Esophagus squamous epithelium (tissue), 5 donors: ENCODE measurements at regions not wholly inside any gene's neighbourhood (a gene's known extent, or its start where the extent isn't known, plus 50 kb on each side); places are given as distances from the start of the nearest gene placed in this dataset.

Source experiments
- DNase-seq: peaks from one replicate; lab custom pipeline; 2025; lab: John Stamatoyannopoulos, UW
- H3K27ac ChIP-seq, 4 donors: fragments of 200-600 bp; sonication (generic); one replicate each; pipeline ENCODE4 v1.5.1; 2016 to 2019; ENCODE audit warnings: mild to moderate bottlenecking in 1 of 4
- H3K27me3 ChIP-seq, 4 donors: fragments of 200-600 bp; sonication (generic); 1 replicate in 3 of 4; 2 replicates in 1 of 4; pipeline versions ENCODE4 v1.5.1 to v1.6.0; 2017 to 2021; ENCODE audit warnings: antibody characterized with exemption in 1 of 4
- H3K36me3 ChIP-seq, 3 donors: fragments of 200-600 bp; sonication (generic); one replicate each; pipeline ENCODE4 v1.5.1; 2016 to 2019
- H3K4me1 ChIP-seq, 3 donors: fragments of 200-600 bp; sonication (generic); one replicate each; pipeline ENCODE4 v1.5.1; 2017 to 2019
- H3K4me3 ChIP-seq, 4 donors: fragments of 200-600 bp; sonication (generic); 1 replicate in 3 of 4; 2 replicates in 1 of 4; pipeline ENCODE4 v1.5.1; 2016 to 2019; ENCODE audit warnings: mild to moderate bottlenecking in 2 of 4, moderate library complexity in 1 of 4
- H3K9me3 ChIP-seq, 3 donors: fragments of 200-600 bp; sonication (generic); one replicate each; pipeline ENCODE4 v1.5.1; 2016 to 2019
- CTCF ChIP-seq, 6 experiments: fragments of 450-650 bp in 4 of 6; fragments of 200-600 bp in 2 of 6; sonication (generic) in 2 of 6; IDR thresholded peaks; one replicate each; pipeline ENCODE4 v1.5.1; 2016 to 2019; ENCODE audit warnings: antibody characterized with exemption in 6 of 6, mild to moderate bottlenecking in 4 of 6, moderate library complexity in 4 of 6
- POLR2A ChIP-seq, 4 donors: fragments of 450-650 bp; IDR thresholded peaks; one replicate each; pipeline ENCODE4 v1.6.1; 2017; ENCODE audit warnings: antibody characterized with exemption in 4 of 4, mild to moderate bottlenecking in 4 of 4, moderate library complexity in 3 of 4
- WGBS, 2 donors: methylation state at CpG; one replicate each; pipeline ENCODE4 v1.1.5; 2018; 5-methylcytosine and 5-hydroxymethylcytosine counted together
- intact Hi-C: fragments of 100-400 bp; cut with DNase I; formaldehyde crosslinking; loops from one replicate; pipeline ENCODE4 v1.15.0; 2022
- donor health status: DM: yes; HTN: yes; CAD: no.

GRCh38 chr11:70544067-70544773 is 145.9 kb downstream of the CTTN start:
- no peak overlapping the region for H3K27ac ChIP-seq
- H3K36me3 ChIP-seq, result no peaks in the 10 kb centered on the region
- H3K4me1 ChIP-seq, result no peaks in the 10 kb centered on the region
- no peaks in the 10 kb centered on the region for H3K9me3 ChIP-seq
- TF ChIP-seq CTCF (IDR thresholded peaks at IDR 0.05) (no peak), POLR2A (IDR thresholded peaks at IDR 0.05) (no peak)
- 70% methylated on average over 2 of the region's 17 CpGs; no CpG with 5 or more reads in 1 of the 2 donors for WGBS, 2 donors
- no peaks in the 10 kb centered on the region for H3K27me3 ChIP-seq
- intact Hi-C loops, result no loop called here
- DNase-seq, result no peak
- no peak overlapping the region for H3K4me3 ChIP-seq

GRCh38 chr11:70544774-70545609 is 146.7 kb downstream of the CTTN start:
- no peak for DNase-seq
- intact Hi-C loops, result no loop called here
- Histone ChIP-seq H3K4me3 (no peak overlapping the region), H3K4me1 (no peaks in the 10 kb centered on the region), H3K27me3 (no peaks in the 10 kb centered on the region), H3K27ac (no peak overlapping the region), H3K9me3 (no peaks in the 10 kb centered on the region), H3K36me3 (no peaks in the 10 kb centered on the region)
- 64 to 75% methylated on average over 9 to 30 of the region's 36 CpGs for WGBS, 2 donors
- no peak for TF ChIP-seq POLR2A (IDR thresholded peaks at IDR 0.05)
- TF ChIP-seq CTCF (IDR thresholded peaks at IDR 0.05), result no peak

GRCh38 chr11:70545610-70545912 is 147.2 kb downstream of the CTTN start:
- intact Hi-C loops, result no loop called here
- 58 to 77% methylated on average over 2 of the region's 5 CpGs for WGBS, 2 donors
- no peaks in the 10 kb centered on the region for H3K27me3 ChIP-seq
- no peaks in the 10 kb centered on the region for H3K36me3 ChIP-seq
- no peak overlapping the region for H3K4me3 ChIP-seq
- H3K4me1 ChIP-seq, result no peaks in the 10 kb centered on the region
- no peaks in the 10 kb centered on the region for H3K9me3 ChIP-seq
- no peak for TF ChIP-seq POLR2A (IDR thresholded peaks at IDR 0.05)
- no peak for TF ChIP-seq CTCF (IDR thresholded peaks at IDR 0.05)
- no peak for DNase-seq
- H3K27ac ChIP-seq, result no peak overlapping the region

- intact Hi-C loops, result no loop called here
- DNase-seq, result no peak
- Histone ChIP-seq H3K4me1 (no peaks in the 10 kb centered on the region), H3K27ac (no peak overlapping the region), H3K27me3 (no peaks in the 10 kb centered on the region), H3K9me3 (no peaks in the 10 kb centered on the region), H3K36me3 (no peaks in the 10 kb centered on the region), H3K4me3 (no peak overlapping the region)
- TF ChIP-seq CTCF (IDR thresholded peaks at IDR 0.05) (no peak), POLR2A (IDR thresholded peaks at IDR 0.05) (no peak)
- 73 to 75% methylated on average over 7 to 8 of the region's 9 CpGs for WGBS, 2 donors
These were observed 148.0 kb downstream of the CTTN start for GRCh38 chr11:70546191-70546940.

GRCh38 chr11:70547386-70547785 is 149.1 kb downstream of the CTTN start:
- intact Hi-C loops, result no loop called here
- H3K9me3 ChIP-seq, result no peaks in the 10 kb centered on the region
- 57 to 71% methylated on average over 7 of the region's 7 CpGs for WGBS, 2 donors
- no peaks in the 10 kb centered on the region for H3K4me1 ChIP-seq
- no peaks in the 10 kb centered on the region for H3K36me3 ChIP-seq
- peaks cover 0 to 6% (median 0%) of the 10 kb centered on the region in 4 donors for H3K27me3 ChIP-seq
- H3K27ac ChIP-seq, result no peak overlapping the region
- no peak for DNase-seq
- TF ChIP-seq POLR2A (IDR thresholded peaks at IDR 0.05) (no peak), CTCF (IDR thresholded peaks at IDR 0.05) (no peak)
- H3K4me3 ChIP-seq, result no peak overlapping the region
